ENCODE measurements at regions not wholly inside any gene's neighbourhood (a gene's known extent, or its start where the extent isn't known, plus 50 kb on each side); places are given as distances from the start of the nearest gene placed in this dataset.

DNA sequence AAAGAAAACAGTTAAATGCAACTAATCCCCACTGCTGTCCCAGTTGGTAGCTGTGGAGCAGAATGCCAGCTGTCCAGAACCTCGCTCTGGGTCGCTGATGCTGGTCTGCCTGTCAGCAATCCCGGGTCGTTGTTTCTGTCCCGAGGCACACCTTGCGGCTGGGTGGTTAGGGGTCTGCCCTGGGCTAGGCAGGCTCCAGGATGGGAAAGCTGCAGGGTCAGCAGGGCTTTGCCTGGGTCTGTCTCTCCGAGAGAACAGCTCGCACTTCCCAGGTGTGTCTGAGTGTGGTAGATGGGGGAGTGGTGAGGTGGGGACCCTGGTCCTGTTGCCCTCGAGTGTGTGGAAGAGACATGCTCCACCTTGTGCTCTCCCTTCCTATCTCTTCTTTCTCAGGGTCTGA lies 261.2 kb downstream of the CLIC5 start:
- TF ChIP-seq POLR2AphosphoS5 (IDR thresholded peaks at IDR 0.05): no peak
- no peak for TF ChIP-seq POLR2A (IDR thresholded peaks at IDR 0.05)
- TF ChIP-seq, protein P1, sequence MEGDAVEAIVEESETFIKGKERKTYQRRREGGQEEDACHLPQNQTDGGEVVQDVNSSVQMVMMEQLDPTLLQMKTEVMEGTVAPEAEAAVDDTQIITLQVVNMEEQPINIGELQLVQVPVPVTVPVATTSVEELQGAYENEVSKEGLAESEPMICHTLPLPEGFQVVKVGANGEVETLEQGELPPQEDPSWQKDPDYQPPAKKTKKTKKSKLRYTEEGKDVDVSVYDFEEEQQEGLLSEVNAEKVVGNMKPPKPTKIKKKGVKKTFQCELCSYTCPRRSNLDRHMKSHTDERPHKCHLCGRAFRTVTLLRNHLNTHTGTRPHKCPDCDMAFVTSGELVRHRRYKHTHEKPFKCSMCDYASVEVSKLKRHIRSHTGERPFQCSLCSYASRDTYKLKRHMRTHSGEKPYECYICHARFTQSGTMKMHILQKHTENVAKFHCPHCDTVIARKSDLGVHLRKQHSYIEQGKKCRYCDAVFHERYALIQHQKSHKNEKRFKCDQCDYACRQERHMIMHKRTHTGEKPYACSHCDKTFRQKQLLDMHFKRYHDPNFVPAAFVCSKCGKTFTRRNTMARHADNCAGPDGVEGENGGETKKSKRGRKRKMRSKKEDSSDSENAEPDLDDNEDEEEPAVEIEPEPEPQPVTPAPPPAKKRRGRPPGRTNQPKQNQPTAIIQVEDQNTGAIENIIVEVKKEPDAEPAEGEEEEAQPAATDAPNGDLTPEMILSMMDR (IDR thresholded peaks at IDR 0.05): no peak
- no peak for TF ChIP-seq EP300 (IDR thresholded peaks at IDR 0.05)
- intact Hi-C loops (cut with DNase I): no loop called here

DNA sequence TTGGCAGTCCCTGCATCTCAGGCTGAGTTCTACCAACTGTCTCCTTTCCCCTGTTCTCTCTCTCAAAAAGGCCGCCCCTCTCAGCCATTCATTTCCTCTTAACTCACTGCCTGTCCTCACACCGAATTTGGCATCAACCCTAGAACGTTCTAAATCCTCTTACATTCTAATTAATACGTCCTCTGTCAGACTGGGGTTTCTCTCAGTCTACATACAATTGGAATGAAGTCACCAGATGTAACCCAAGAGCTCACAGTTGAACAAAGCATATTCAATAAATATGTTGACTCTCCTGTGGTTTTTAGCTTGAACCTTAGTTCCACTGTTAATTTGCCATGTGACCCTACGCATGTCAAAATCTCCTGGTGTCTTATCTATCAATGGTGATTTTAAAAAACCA lies 269.6 kb downstream of the CLIC5 start:
- 80 to 89% methylated on average over 5 of the region's 5 CpGs for WGBS, 2 donors
- TF ChIP-seq EP300 (IDR thresholded peaks at IDR 0.05): no peak
- no peak for TF ChIP-seq POLR2A (IDR thresholded peaks at IDR 0.05)
- TF ChIP-seq POLR2AphosphoS5 (IDR thresholded peaks at IDR 0.05): no peak
- TF ChIP-seq, protein P1 (IDR thresholded peaks at IDR 0.05): no peak
- Histone ChIP-seq H3K4me3 (no peak overlapping the region), H3K9me3 (peaks cover 0 to 6% (median 3%) of the 10 kb centered on the region in 4 donors), H3K4me1 (peaks cover 0 to 10% (median 7%) of the 10 kb centered on the region in 4 donors), H3K27me3 (no peaks in the 10 kb centered on the region), H3K36me3 (no peaks in the 10 kb centered on the region), H3K27ac (no peak overlapping the region)
- no peak for DNase-seq
- intact Hi-C loops (cut with DNase I): no loop called here

More for the DNA sequence above, 261.2 kb downstream of the CLIC5 start:
- Histone ChIP-seq H3K27me3 (no peaks in the 10 kb centered on the region), H3K36me3 (no peaks in the 10 kb centered on the region), H3K27ac (no peak overlapping the region), H3K4me3 (no peak overlapping the region), H3K4me1 (peaks cover 0 to 6% (median 0%) of the 10 kb centered on the region in 4 donors), H3K9me3 (no peaks in the 10 kb centered on the region)
- no peak for DNase-seq
- WGBS, 2 donors: 90 to 91% methylated on average over 9 of the region's 9 CpGs

DNA sequence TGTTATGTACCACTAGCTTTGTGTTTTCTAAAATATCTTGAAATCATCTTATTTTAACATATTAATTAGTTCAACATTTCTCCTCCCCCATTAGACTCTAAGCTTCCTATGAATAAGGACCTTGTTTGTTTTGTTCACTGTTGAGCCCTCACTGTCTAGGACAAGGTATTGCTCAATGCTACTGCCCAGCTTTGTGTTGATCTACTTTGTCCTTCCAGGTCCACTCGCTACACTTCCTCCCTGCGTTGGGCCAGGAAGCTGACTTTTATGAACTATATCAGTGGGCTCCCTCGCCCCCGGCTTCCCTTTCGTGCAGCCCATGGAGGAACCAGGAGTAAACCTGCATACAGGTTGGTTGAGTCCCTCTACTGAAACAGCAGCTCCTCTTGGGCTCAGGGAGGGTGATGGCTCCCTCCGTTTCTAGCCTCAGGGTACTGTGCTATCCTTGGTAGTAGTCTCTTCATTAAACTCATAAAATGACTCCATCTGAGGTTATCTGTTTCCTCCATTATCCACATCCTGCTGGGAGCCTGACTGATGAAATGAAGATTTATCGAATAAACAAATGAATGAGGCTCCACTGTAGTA lies 272.5 kb downstream of the CLIC5 start:
- 82 to 92% methylated on average over 7 of the region's 7 CpGs for WGBS, 2 donors
- H3K36me3 ChIP-seq: no peaks in the 10 kb centered on the region
- H3K27ac ChIP-seq: no peak overlapping the region
- intact Hi-C loops (cut with DNase I): no loop called here
- H3K9me3 ChIP-seq: peaks cover 0 to 5% (median 3%) of the 10 kb centered on the region in 4 donors
- peaks cover 0 to 10% (median 7%) of the 10 kb centered on the region in 4 donors for H3K4me1 ChIP-seq
- no peak for TF ChIP-seq EP300 (IDR thresholded peaks at IDR 0.05)
- no peak for TF ChIP-seq POLR2AphosphoS5 (IDR thresholded peaks at IDR 0.05)
- no peak for TF ChIP-seq POLR2A (IDR thresholded peaks at IDR 0.05)
- TF ChIP-seq, protein P1 (IDR thresholded peaks at IDR 0.05): no peak
- H3K4me3 ChIP-seq: no peak overlapping the region
- DNase-seq: no peak
- H3K27me3 ChIP-seq: no peaks in the 10 kb centered on the region

DNA sequence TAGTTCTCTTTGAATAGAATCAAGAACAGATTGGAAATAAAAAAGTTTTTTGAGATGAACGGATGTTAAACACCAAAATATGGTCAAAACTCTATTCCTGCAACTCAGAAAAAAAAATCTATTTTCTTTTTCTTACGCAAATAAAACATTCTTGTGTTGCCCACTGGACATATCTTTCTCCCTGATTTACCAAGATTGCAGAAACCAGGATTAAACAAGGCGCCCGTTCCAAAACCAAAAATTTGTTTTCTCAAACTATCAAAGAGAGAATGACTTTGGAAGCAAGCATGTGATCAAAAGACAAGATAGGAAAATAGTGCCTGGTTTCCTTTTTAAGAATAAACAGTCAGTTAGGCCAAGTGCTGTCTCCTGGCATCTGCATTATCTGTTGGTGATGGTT lies 273.1 kb downstream of the CLIC5 start:
- H3K9me3 ChIP-seq: peaks cover 0 to under 1% (median 0%) of the 10 kb centered on the region in 4 donors
- no peak for DNase-seq
- peaks cover 0 to 10% (median 7%) of the 10 kb centered on the region in 4 donors for H3K4me1 ChIP-seq
- H3K27ac ChIP-seq: no peak overlapping the region
- 77 to 89% methylated on average over 4 of the region's 4 CpGs for WGBS, 2 donors
- intact Hi-C loops (cut with DNase I): no loop called here
- no peak for TF ChIP-seq POLR2A (IDR thresholded peaks at IDR 0.05)
- TF ChIP-seq, protein P1 (IDR thresholded peaks at IDR 0.05): no peak
- TF ChIP-seq POLR2AphosphoS5 (IDR thresholded peaks at IDR 0.05): no peak
- no peak for TF ChIP-seq EP300 (IDR thresholded peaks at IDR 0.05)
- no peak overlapping the region for H3K4me3 ChIP-seq
- H3K36me3 ChIP-seq: no peaks in the 10 kb centered on the region
- no peaks in the 10 kb centered on the region for H3K27me3 ChIP-seq

Measured in sigmoid colon (tissue), 6 donors.